ENCODE measurements at regions not wholly inside any gene's neighbourhood (a gene's known extent, or its start where the extent isn't known, plus 50 kb on each side); places are given as distances from the start of the nearest gene placed in this dataset.

DNA sequence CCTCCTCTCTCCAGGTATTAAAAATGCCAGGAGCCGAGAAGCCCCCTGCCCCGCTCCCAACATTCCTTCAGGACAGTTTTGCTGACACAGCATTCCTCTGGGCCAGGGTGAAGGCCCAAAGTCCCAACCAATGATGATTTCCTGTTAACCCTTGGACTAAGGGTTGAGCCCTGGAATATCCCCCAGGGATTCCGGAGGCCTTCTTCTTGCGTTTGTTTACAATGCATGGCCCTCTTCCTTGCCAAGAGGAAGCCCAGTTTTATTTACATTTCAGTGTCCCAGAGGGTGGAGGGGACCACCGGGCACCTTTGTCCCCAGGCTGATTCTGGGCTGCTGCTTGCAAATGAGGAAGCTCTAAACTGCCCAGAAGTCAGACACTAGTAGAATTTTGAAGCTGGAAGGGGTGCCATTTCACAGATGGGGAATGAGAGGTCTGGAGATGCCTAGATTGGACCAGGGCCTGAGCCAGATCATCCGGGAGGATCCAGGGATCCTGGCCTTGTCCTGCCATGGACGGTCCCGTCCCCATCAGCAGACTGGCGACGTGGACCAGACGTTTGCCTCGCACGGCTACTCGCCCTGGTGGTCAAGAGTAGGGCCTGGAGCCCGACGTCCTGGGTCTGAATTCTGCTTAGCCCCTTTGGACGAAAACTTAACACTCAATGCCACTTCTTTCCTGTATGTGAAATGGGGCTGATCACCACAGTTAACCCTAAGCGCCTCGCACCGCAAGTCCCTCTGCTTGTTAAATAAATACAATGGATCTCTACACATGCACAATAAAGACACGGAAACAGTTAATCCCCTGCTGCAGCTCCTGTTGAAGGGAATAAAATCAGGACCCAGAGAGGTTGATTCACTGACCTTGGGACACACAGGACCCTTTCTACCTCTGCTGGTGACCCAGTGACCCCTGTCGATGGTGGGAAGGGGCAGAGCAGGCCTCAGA, 55.6 kb upstream of the CIBAR2 start:
- H3K9me3 ChIP-seq (ENCODE audit: control insufficient read depth, insufficient read depth, low read depth, low read length), result no peaks in the 10 kb centered on the region
- intact Hi-C loops (cut with micrococcal nuclease; ENCODE audit: unreplicated experiment), result no loop called here
- POLR2A ChIA-PET, result no interaction called here
- no TSS peak for BruUV-seq (replicated peaks)
- H3K27me3 ChIP-seq (ENCODE audit: control insufficient read depth, insufficient read depth, low read length), result no peaks in the 10 kb centered on the region
- DNase-seq (ENCODE audit: low read depth, low spot score) (no peak), ATAC-seq (no peak)
- peaks cover 23% of the 10 kb centered on the region for H3K4me1 ChIP-seq (ENCODE audit: control insufficient read depth, insufficient read depth, low read length)
- no peak overlapping the region for H3K4me3 ChIP-seq (ENCODE audit: low read depth in 2 of 2, low read length in 2 of 2)
- CTCF ChIA-PET, result no interaction called here
- TF ChIP-seq SIN3A (IDR thresholded peaks at IDR 0.05; ENCODE audit: borderline replicate concordance, insufficient read depth, low read depth, low read length), result no peak
- no peak for TF ChIP-seq POLR2AphosphoS5 (IDR thresholded peaks at IDR 0.05; ENCODE audit: low read depth, low read length)
- TF ChIP-seq, protein P1, sequence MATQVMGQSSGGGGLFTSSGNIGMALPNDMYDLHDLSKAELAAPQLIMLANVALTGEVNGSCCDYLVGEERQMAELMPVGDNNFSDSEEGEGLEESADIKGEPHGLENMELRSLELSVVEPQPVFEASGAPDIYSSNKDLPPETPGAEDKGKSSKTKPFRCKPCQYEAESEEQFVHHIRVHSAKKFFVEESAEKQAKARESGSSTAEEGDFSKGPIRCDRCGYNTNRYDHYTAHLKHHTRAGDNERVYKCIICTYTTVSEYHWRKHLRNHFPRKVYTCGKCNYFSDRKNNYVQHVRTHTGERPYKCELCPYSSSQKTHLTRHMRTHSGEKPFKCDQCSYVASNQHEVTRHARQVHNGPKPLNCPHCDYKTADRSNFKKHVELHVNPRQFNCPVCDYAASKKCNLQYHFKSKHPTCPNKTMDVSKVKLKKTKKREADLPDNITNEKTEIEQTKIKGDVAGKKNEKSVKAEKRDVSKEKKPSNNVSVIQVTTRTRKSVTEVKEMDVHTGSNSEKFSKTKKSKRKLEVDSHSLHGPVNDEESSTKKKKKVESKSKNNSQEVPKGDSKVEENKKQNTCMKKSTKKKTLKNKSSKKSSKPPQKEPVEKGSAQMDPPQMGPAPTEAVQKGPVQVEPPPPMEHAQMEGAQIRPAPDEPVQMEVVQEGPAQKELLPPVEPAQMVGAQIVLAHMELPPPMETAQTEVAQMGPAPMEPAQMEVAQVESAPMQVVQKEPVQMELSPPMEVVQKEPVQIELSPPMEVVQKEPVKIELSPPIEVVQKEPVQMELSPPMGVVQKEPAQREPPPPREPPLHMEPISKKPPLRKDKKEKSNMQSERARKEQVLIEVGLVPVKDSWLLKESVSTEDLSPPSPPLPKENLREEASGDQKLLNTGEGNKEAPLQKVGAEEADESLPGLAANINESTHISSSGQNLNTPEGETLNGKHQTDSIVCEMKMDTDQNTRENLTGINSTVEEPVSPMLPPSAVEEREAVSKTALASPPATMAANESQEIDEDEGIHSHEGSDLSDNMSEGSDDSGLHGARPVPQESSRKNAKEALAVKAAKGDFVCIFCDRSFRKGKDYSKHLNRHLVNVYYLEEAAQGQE (IDR thresholded peaks at IDR 0.05; ENCODE audit: insufficient read depth in 1 of 2, low read depth in 2 of 2, low read length in 1 of 2), result no peak
- TF ChIP-seq, protein P2, sequence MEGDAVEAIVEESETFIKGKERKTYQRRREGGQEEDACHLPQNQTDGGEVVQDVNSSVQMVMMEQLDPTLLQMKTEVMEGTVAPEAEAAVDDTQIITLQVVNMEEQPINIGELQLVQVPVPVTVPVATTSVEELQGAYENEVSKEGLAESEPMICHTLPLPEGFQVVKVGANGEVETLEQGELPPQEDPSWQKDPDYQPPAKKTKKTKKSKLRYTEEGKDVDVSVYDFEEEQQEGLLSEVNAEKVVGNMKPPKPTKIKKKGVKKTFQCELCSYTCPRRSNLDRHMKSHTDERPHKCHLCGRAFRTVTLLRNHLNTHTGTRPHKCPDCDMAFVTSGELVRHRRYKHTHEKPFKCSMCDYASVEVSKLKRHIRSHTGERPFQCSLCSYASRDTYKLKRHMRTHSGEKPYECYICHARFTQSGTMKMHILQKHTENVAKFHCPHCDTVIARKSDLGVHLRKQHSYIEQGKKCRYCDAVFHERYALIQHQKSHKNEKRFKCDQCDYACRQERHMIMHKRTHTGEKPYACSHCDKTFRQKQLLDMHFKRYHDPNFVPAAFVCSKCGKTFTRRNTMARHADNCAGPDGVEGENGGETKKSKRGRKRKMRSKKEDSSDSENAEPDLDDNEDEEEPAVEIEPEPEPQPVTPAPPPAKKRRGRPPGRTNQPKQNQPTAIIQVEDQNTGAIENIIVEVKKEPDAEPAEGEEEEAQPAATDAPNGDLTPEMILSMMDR (IDR thresholded peaks at IDR 0.05), result no peak
- TF ChIP-seq TCF7L2 (IDR thresholded peaks at IDR 0.05; ENCODE audit: low read depth, low read length), result no peak
- in situ Hi-C loops (cut with HindIII; ENCODE audit: low pct_unique_long_range_greater_than_20kb, low sequenced_read_pairs), result no loop called here
- no peaks in the 10 kb centered on the region for H3K36me3 ChIP-seq (ENCODE audit: control insufficient read depth, insufficient read depth, low read length)
- H3K27ac ChIP-seq (ENCODE audit: low read length), result no peak overlapping the region

DNA sequence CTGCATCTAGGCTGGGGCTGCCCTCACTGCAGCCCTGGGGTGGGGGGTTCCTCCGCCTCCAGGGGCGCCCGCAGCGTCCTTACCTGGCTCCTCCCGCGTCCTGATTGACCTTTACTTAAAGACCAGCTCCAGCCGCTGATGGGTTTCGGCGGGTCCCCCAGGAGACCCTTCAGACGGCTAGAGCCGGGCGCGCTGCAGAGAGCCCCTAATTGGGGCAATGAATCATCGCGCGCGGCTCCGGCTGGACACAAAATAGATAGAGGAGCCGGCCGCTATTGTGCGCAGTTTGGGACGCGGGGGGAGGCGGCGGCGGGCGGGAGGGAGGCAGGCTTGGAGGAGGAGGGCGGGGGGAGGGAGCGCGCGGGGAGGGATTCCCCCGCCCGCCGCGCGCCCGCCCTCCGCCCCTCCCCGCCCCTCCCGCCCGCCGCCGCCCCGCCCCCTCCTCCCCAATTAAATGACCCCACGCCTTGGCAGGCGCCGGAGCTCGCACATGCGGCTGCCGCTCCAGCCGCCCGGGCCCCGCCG, 56.5 kb upstream of the CIBAR2 start:
- Histone ChIP-seq H3K36me3 (ENCODE audit: control insufficient read depth, insufficient read depth, low read length) (no peaks in the 10 kb centered on the region), H3K9me3 (ENCODE audit: control insufficient read depth, insufficient read depth, low read depth, low read length) (no peaks in the 10 kb centered on the region), H3K4me1 (ENCODE audit: control insufficient read depth, insufficient read depth, low read length) (peaks cover 32% of the 10 kb centered on the region), H3K4me3 (ENCODE audit: low read depth in 2 of 2, low read length in 2 of 2) (peak overlapping the region in 1 of 2 experiments; percentile 13; a peak in 1 of 4 replicates), H3K27ac (ENCODE audit: low read length) (no peak overlapping the region), H3K27me3 (ENCODE audit: control insufficient read depth, insufficient read depth, low read length) (no peaks in the 10 kb centered on the region)
- ChIA-PET POLR2A (interaction anchor here (0.7 kb wide), 1 partner anchor 35 kb away, joined by 4 read pairs; no protein-coding TSS in a partner anchor), CTCF (no interaction called here)
- ATAC-seq, result no peak
- no TSS peak for BruUV-seq (replicated peaks)
- in situ Hi-C loops (cut with HindIII; ENCODE audit: low pct_unique_long_range_greater_than_20kb, low sequenced_read_pairs) (no loop called here), intact Hi-C loops (cut with micrococcal nuclease; ENCODE audit: unreplicated experiment) (no loop called here)
- TF ChIP-seq, protein P2 (IDR thresholded peaks at IDR 0.05), result no peak
- TF ChIP-seq POLR2AphosphoS5 (IDR thresholded peaks at IDR 0.05; ENCODE audit: low read depth, low read length), result no peak
- TF ChIP-seq SIN3A (IDR thresholded peaks at IDR 0.05; ENCODE audit: borderline replicate concordance, insufficient read depth, low read depth, low read length), result no peak
- TF ChIP-seq, protein P1 (IDR thresholded peaks at IDR 0.05; ENCODE audit: insufficient read depth in 1 of 2, low read depth in 2 of 2, low read length in 1 of 2), result no peak
- no peak for TF ChIP-seq TCF7L2 (IDR thresholded peaks at IDR 0.05; ENCODE audit: low read depth, low read length)
- no peak for DNase-seq (ENCODE audit: low read depth, low spot score)
